Loucy (cell line): ENCODE measurements at regions not wholly inside any gene's neighbourhood (a gene's known extent, or its start where the extent isn't known, plus 50 kb on each side); places are given as distances from the start of the nearest gene placed in this dataset.

Experiments used
- H2AFZ ChIP-seq: fragments of 200-600 bp; sonication (generic); 2 replicates; pipeline ENCODE4 v1.6.0; 2016; ENCODE audit warnings: antibody characterized with exemption, mild to moderate bottlenecking, low read length, moderate library complexity
- H3F3A ChIP-seq: fragments of 200-600 bp; 2 replicates; pipeline ENCODE4 v1.6.0; 2016; ENCODE audit warnings: antibody characterized with exemption, low read depth, mild to moderate bottlenecking
- H3K27me3 ChIP-seq: fragments of 200-600 bp; sonication (generic); 2 replicates; pipeline ENCODE4 v1.6.1; 2014; ENCODE audit warnings: low read length, mild to moderate bottlenecking; ENCODE audit not compliant: insufficient read depth, poor library complexity, severe bottlenecking
- H3K36me3 ChIP-seq: fragments of 200-600 bp; sonication (generic); 2 replicates; pipeline ENCODE4 v1.6.1; 2016; ENCODE audit warnings: low read length; ENCODE audit not compliant: insufficient read depth
- H3K4me1 ChIP-seq: fragments of 200-600 bp; sonication (generic); 2 replicates; pipeline ENCODE4 v1.5.1; 2014; ENCODE audit warnings: low read length, mild to moderate bottlenecking; ENCODE audit not compliant: insufficient read depth, poor library complexity, severe bottlenecking
- H3K4me2 ChIP-seq: fragments of 200-600 bp; sonication (generic); 2 replicates; pipeline ENCODE4 v1.6.0; 2014; ENCODE audit warnings: antibody characterized with exemption, low read length, low read depth, mild to moderate bottlenecking; ENCODE audit not compliant: poor library complexity, severe bottlenecking
- H3K4me3 ChIP-seq: fragments of 200-600 bp; sonication (generic); 2 replicates; pipeline ENCODE4 v1.5.1; 2014; ENCODE audit warnings: low read length, mild to moderate bottlenecking, mixed read lengths; ENCODE audit not compliant: poor library complexity, severe bottlenecking
- H3K79me2 ChIP-seq: fragments of 200-600 bp; sonication (generic); 2 replicates; pipeline ENCODE4 v1.6.1; 2014; ENCODE audit warnings: low read length; ENCODE audit not compliant: insufficient read depth
- H3K9ac ChIP-seq: fragments of 200-600 bp; sonication (generic); 2 replicates; pipeline ENCODE4 v1.6.0; 2014; ENCODE audit warnings: mild to moderate bottlenecking, low read depth, low read length, moderate library complexity; ENCODE audit not compliant: poor library complexity, severe bottlenecking
- H3K9me2 ChIP-seq: fragments of 200-600 bp; sonication (generic); replicated peaks from 2 replicates; pipeline ENCODE4 v1.6.1; 2016; ENCODE audit warnings: low read depth, low read length, mixed read lengths
- H3K9me3 ChIP-seq: fragments of 200-600 bp; sonication (generic); 2 replicates; pipeline ENCODE4 v1.6.1; 2014; ENCODE audit warnings: mild to moderate bottlenecking, antibody characterized with exemption, low read length, low read depth; ENCODE audit not compliant: insufficient read depth
- H4K20me1 ChIP-seq: fragments of 200-600 bp; sonication (generic); 2 replicates; pipeline ENCODE4 v1.6.0; 2014; ENCODE audit warnings: antibody characterized with exemption, low read length, mild to moderate bottlenecking; ENCODE audit not compliant: insufficient read depth, poor library complexity, severe bottlenecking
- EZH2phosphoT487 ChIP-seq: fragments of 200-600 bp; IDR thresholded peaks from 2 replicates; pipeline ENCODE4 v1.6.1; 2018; ENCODE audit warnings: antibody characterized with exemption, mild to moderate bottlenecking, moderate library complexity, borderline replicate concordance
- TF ChIP-seq, protein P1 (sequence below): fragments of 200-600 bp; sonication (generic); conservative IDR thresholded peaks from 2 replicates; pipeline ENCODE4 v1.5.1; 2014; ENCODE audit warnings: mild to moderate bottlenecking, antibody characterized with exemption, low read length

GRCh38 chr16:86370062-86370461 is 140.3 kb upstream of the FOXF1 start:
- Histone ChIP-seq H3K4me1 (no peaks in the 10 kb centered on the region), H3K4me3 (no peak overlapping the region), H2AFZ (no peak overlapping the region), H4K20me1 (no peaks in the 10 kb centered on the region), H3K4me2 (no peak overlapping the region), H3K27me3 (no peaks in the 10 kb centered on the region), H3F3A (no peaks in the 10 kb centered on the region), H3K79me2 (no peaks in the 10 kb centered on the region), H3K9me2 (no peaks in the 10 kb centered on the region), H3K36me3 (no peaks in the 10 kb centered on the region), H3K9ac (no peak overlapping the region), H3K9me3 (peaks cover 11% of the 10 kb centered on the region; the same call in 1 of the 2 replicates)
- TF ChIP-seq, protein P1, sequence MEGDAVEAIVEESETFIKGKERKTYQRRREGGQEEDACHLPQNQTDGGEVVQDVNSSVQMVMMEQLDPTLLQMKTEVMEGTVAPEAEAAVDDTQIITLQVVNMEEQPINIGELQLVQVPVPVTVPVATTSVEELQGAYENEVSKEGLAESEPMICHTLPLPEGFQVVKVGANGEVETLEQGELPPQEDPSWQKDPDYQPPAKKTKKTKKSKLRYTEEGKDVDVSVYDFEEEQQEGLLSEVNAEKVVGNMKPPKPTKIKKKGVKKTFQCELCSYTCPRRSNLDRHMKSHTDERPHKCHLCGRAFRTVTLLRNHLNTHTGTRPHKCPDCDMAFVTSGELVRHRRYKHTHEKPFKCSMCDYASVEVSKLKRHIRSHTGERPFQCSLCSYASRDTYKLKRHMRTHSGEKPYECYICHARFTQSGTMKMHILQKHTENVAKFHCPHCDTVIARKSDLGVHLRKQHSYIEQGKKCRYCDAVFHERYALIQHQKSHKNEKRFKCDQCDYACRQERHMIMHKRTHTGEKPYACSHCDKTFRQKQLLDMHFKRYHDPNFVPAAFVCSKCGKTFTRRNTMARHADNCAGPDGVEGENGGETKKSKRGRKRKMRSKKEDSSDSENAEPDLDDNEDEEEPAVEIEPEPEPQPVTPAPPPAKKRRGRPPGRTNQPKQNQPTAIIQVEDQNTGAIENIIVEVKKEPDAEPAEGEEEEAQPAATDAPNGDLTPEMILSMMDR: no peak
- TF ChIP-seq EZH2phosphoT487: no peak

- H3K9me2 ChIP-seq: no peaks in the 10 kb centered on the region
- no peak overlapping the region for H3K4me2 ChIP-seq
- no peak for TF ChIP-seq EZH2phosphoT487
- no peaks in the 10 kb centered on the region for H3K4me1 ChIP-seq
- H3K27me3 ChIP-seq: no peaks in the 10 kb centered on the region
- no peaks in the 10 kb centered on the region for H3K79me2 ChIP-seq
- no peak overlapping the region for H3K9ac ChIP-seq
- no peaks in the 10 kb centered on the region for H3F3A ChIP-seq
- H3K4me3 ChIP-seq: no peak overlapping the region
- H2AFZ ChIP-seq: no peak overlapping the region
- no peaks in the 10 kb centered on the region for H3K36me3 ChIP-seq
- no peaks in the 10 kb centered on the region for H4K20me1 ChIP-seq
- peaks cover 11% of the 10 kb centered on the region; the same call in 1 of the 2 replicates for H3K9me3 ChIP-seq
These were observed 139.1 kb upstream of the FOXF1 start for GRCh38 chr16:86371083-86371803.

- Histone ChIP-seq H3K27me3 (no peaks in the 10 kb centered on the region), H3K4me3 (no peak overlapping the region), H3K36me3 (no peaks in the 10 kb centered on the region), H3K9me3 (peaks cover 11% of the 10 kb centered on the region; the same call in 1 of the 2 replicates), H3K4me2 (no peak overlapping the region), H3K9ac (no peak overlapping the region), H2AFZ (no peak overlapping the region), H3K79me2 (no peaks in the 10 kb centered on the region), H3K4me1 (no peaks in the 10 kb centered on the region), H3K9me2 (no peaks in the 10 kb centered on the region), H3F3A (no peaks in the 10 kb centered on the region), H4K20me1 (no peaks in the 10 kb centered on the region)
- TF ChIP-seq, protein P1: no peak
- no peak for TF ChIP-seq EZH2phosphoT487
These were observed 138.1 kb upstream of the FOXF1 start for GRCh38 chr16:86372193-86372592.
